ENCODE measurements at regions not wholly inside any gene's neighbourhood (a gene's known extent, or its start where the extent isn't known, plus 50 kb on each side); places are given as distances from the start of the nearest gene placed in this dataset.

- ChIA-PET POLR2A (no interaction called here), CTCF (no interaction called here)
- H3K36me3 ChIP-seq (replicated peaks in 1 of 2; ENCODE audit: control extremely low read depth in 1 of 2, control insufficient read depth in 1 of 2, extremely low read depth in 1 of 2, insufficient read depth in 2 of 2, low read length in 1 of 2): no peaks in the 10 kb centered on the region
- H3K4me2 ChIP-seq (replicated peaks; ENCODE audit: low read depth, low read length, poor library complexity, severe bottlenecking): no peak overlapping the region
- no peak for ATAC-seq (ENCODE audit: low read depth)
- no peaks in the 10 kb centered on the region for H4K20me1 ChIP-seq (ENCODE audit: control insufficient read depth, insufficient read depth, low read length, poor library complexity, severe bottlenecking)
- Mint-ChIP-seq H3K4me1 (no peaks in the 10 kb centered on the region), H3K27ac (no peak overlapping the region), H3K4me3 (no peak overlapping the region), H3K27me3 (no peaks in the 10 kb centered on the region), H3K9me3 (ENCODE audit: insufficient read depth) (peaks cover 5% of the 10 kb centered on the region)
- no peak overlapping the region for H3K4me3 ChIP-seq (ENCODE audit: control extremely low read depth in 1 of 5, extremely low read depth in 1 of 5, insufficient read depth in 1 of 5, low read depth in 2 of 5, low read length in 4 of 5)
- WGBS (ENCODE audit: insufficient coverage): 83% methylated on average over 1 of the region's 4 CpGs
- H2AFZ ChIP-seq (ENCODE audit: insufficient read depth, low read depth, low read length, poor library complexity, severe bottlenecking): no peak overlapping the region
- DNase-seq: no peak
- H3K27ac ChIP-seq (ENCODE audit: low read length in 2 of 2): no peak overlapping the region
- H3K79me2 ChIP-seq (ENCODE audit: control insufficient read depth, insufficient read depth, low read length): no peaks in the 10 kb centered on the region
- peaks cover 0 to 11% (median 4%) of the 10 kb centered on the region in 3 donors for H3K9me3 ChIP-seq (ENCODE audit: control extremely low read depth in 1 of 3, control insufficient read depth in 2 of 3, insufficient read depth in 1 of 3, low read length in 2 of 3)
- H3K4me1 ChIP-seq (ENCODE audit: control insufficient read depth in 2 of 2, insufficient read depth in 2 of 2, low read length in 2 of 2): no peaks in the 10 kb centered on the region
- H3K27me3 ChIP-seq (replicated peaks in 1 of 4; ENCODE audit: control extremely low read depth in 1 of 4, control insufficient read depth in 3 of 4, insufficient read depth in 4 of 4, low read length in 3 of 4): no peaks in the 10 kb centered on the region
- TF ChIP-seq EZH2 (IDR thresholded peaks at IDR 0.05; ENCODE audit: borderline replicate concordance, insufficient read depth, low read depth, low read length, poor library complexity, severe bottlenecking) (no peak), CTCF (IDR thresholded peaks at IDR 0.05) (no peak)
- no peak overlapping the region for H3K9ac ChIP-seq (ENCODE audit: low read length)
- intact Hi-C loops (cut with micrococcal nuclease): no loop called here
These were observed 141.7 kb upstream of the GPR149 start for GRCh38 chr3:154571553-154572226.

GRCh38 chr3:154568064-154568463 lies 138.1 kb upstream of the GPR149 start:
- ATAC-seq (ENCODE audit: low read depth) (no peak), DNase-seq (no peak)
- Histone ChIP-seq H2AFZ (ENCODE audit: insufficient read depth, low read depth, low read length, poor library complexity, severe bottlenecking) (no peak overlapping the region), H3K9me3 (ENCODE audit: control extremely low read depth in 1 of 3, control insufficient read depth in 2 of 3, insufficient read depth in 1 of 3, low read length in 2 of 3) (no peaks in the 10 kb centered on the region), H3K4me1 (ENCODE audit: control insufficient read depth in 2 of 2, insufficient read depth in 2 of 2, low read length in 2 of 2) (no peaks in the 10 kb centered on the region), H3K36me3 (replicated peaks in 1 of 2; ENCODE audit: control extremely low read depth in 1 of 2, control insufficient read depth in 1 of 2, extremely low read depth in 1 of 2, insufficient read depth in 2 of 2, low read length in 1 of 2) (no peaks in the 10 kb centered on the region), H3K79me2 (ENCODE audit: control insufficient read depth, insufficient read depth, low read length) (no peaks in the 10 kb centered on the region), H3K9ac (ENCODE audit: low read length) (no peak overlapping the region), H3K4me2 (replicated peaks; ENCODE audit: low read depth, low read length, poor library complexity, severe bottlenecking) (no peak overlapping the region), H3K4me3 (ENCODE audit: control extremely low read depth in 1 of 5, extremely low read depth in 1 of 5, insufficient read depth in 1 of 5, low read depth in 2 of 5, low read length in 4 of 5) (no peak overlapping the region), H3K27me3 (replicated peaks in 1 of 4; ENCODE audit: control extremely low read depth in 1 of 4, control insufficient read depth in 3 of 4, insufficient read depth in 4 of 4, low read length in 3 of 4) (no peaks in the 10 kb centered on the region), H4K20me1 (ENCODE audit: control insufficient read depth, insufficient read depth, low read length, poor library complexity, severe bottlenecking) (no peaks in the 10 kb centered on the region), H3K27ac (ENCODE audit: low read length in 2 of 2) (no peak overlapping the region)
- intact Hi-C loops (cut with micrococcal nuclease): no loop called here
- Mint-ChIP-seq H3K9me3 (ENCODE audit: insufficient read depth) (peaks cover 2% of the 10 kb centered on the region), H3K27ac (no peak overlapping the region), H3K27me3 (no peaks in the 10 kb centered on the region), H3K4me3 (no peak overlapping the region), H3K4me1 (no peaks in the 10 kb centered on the region)
- POLR2A ChIA-PET: no interaction called here
- TF ChIP-seq CTCF (IDR thresholded peaks at IDR 0.05) (no peak), EZH2 (IDR thresholded peaks at IDR 0.05; ENCODE audit: borderline replicate concordance, insufficient read depth, low read depth, low read length, poor library complexity, severe bottlenecking) (no peak)
- CTCF ChIA-PET: no interaction called here
- 71% methylated on average over 2 of the region's 3 CpGs for WGBS (ENCODE audit: insufficient coverage)

Measured in B cell (primary cell).